DOHH2 (cell line): ENCODE measurements at regions not wholly inside any gene's neighbourhood (a gene's known extent, or its start where the extent isn't known, plus 50 kb on each side); places are given as distances from the start of the nearest gene placed in this dataset.

ENCODE experiments used
- CTCF ChIP-seq: fragments of 200-600 bp; sonication (generic); IDR thresholded peaks from one replicate; pipeline ENCODE4 v1.5.1; 2014; ENCODE audit warnings: antibody characterized with exemption, mild to moderate bottlenecking, low read depth, low read length; ENCODE audit not compliant: poor library complexity, severe bottlenecking
- EZH2phosphoT487 ChIP-seq: fragments of 200-600 bp; sonication (generic); IDR thresholded peaks from 2 replicates; pipeline ENCODE4 v1.6.1; 2017; ENCODE audit warnings: borderline replicate concordance, mild to moderate bottlenecking, antibody characterized with exemption, low read length, moderate library complexity, mixed read lengths

- no peak for TF ChIP-seq CTCF
- TF ChIP-seq EZH2phosphoT487 = no peak
Measured at GRCh38 chr5:100746730-100747129, 156.4 kb downstream of the ST8SIA4 start.
